ENCODE measurements at regions not wholly inside any gene's neighbourhood (a gene's known extent, or its start where the extent isn't known, plus 50 kb on each side); places are given as distances from the start of the nearest gene placed in this dataset.

DNA sequence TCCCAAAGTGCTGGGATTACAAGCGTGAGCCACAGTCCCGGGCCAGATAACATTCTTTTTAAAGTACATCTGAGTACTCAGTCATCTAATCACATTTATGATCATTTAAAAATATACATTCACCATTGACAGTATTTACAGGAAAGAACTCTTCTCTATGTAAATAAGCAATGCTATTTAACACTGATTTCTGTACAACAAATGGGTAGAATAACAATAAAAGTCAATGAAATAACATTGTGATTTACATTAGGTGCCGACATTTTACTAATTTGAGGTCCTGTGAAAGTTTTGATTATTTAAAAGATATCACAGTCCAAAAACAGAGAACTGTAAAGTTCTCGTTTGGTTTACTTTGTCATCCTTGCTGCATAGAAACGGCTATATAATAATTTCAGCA is 1763.7 kb downstream of the SLITRK1 start:
- no peak overlapping the region for H3K4ac ChIP-seq (ENCODE audit: low read length)
- no peaks in the 10 kb centered on the region for H3K27me3 ChIP-seq (ENCODE audit: control insufficient read depth in 3 of 3, insufficient read depth in 3 of 3, low read depth in 1 of 3, low read length in 3 of 3)
- H3K9me3 ChIP-seq (replicated peaks in 1 of 2; ENCODE audit: control insufficient read depth in 2 of 2, insufficient read depth in 1 of 2, low read depth in 1 of 2, low read length in 2 of 2): no peaks in the 10 kb centered on the region
- H2BK15ac ChIP-seq (ENCODE audit: low read length): no peak overlapping the region
- no CpG with 5 or more reads among the region's 5 CpGs for WGBS, 2 donors (ENCODE audit: extremely low coverage in 2 of 2, insufficient read length in 2 of 2, insufficient replicate concordance in 1 of 2)
- no peak overlapping the region for H2AK5ac ChIP-seq (ENCODE audit: low read depth, low read length)
- H4K8ac ChIP-seq (ENCODE audit: low read depth, low read length): no peak overlapping the region
- H3K9ac ChIP-seq (ENCODE audit: low read depth, low read length, poor library complexity): no peak overlapping the region
- no peak overlapping the region for H2AFZ ChIP-seq (ENCODE audit: low read length)
- no peak overlapping the region for H3K18ac ChIP-seq (ENCODE audit: low read length)
- no peak overlapping the region for H3K4me2 ChIP-seq (ENCODE audit: insufficient read depth, low read length, poor library complexity, severe bottlenecking)
- no peak overlapping the region for H4K91ac ChIP-seq (ENCODE audit: low read depth, low read length, poor library complexity)
- no peak for DNase-seq (ENCODE audit: low spot score)
- no peak overlapping the region for H3K14ac ChIP-seq (ENCODE audit: low read length)
- no peak overlapping the region for H2BK5ac ChIP-seq (ENCODE audit: low read length)
- H2BK120ac ChIP-seq (ENCODE audit: low read depth, low read length): no peak overlapping the region
- no peak overlapping the region for H2BK12ac ChIP-seq (ENCODE audit: low read length)
- no peaks in the 10 kb centered on the region for H3K4me1 ChIP-seq (ENCODE audit: control insufficient read depth in 2 of 2, insufficient read depth in 1 of 2, low read depth in 1 of 2, low read length in 2 of 2)
- H3K27ac ChIP-seq (replicated peaks; ENCODE audit: low read length): no peak overlapping the region
- no peaks in the 10 kb centered on the region for H3K36me3 ChIP-seq (replicated peaks in 1 of 2; ENCODE audit: control insufficient read depth in 2 of 2, insufficient read depth in 2 of 2, low read length in 2 of 2)
- no peaks in the 10 kb centered on the region for H3K79me1 ChIP-seq (ENCODE audit: low read depth, low read length)
- H3K23ac ChIP-seq (ENCODE audit: low read depth, low read length, poor library complexity): no peak overlapping the region
- no peak overlapping the region for H3K4me3 ChIP-seq (ENCODE audit: low read length in 2 of 2)

DNA sequence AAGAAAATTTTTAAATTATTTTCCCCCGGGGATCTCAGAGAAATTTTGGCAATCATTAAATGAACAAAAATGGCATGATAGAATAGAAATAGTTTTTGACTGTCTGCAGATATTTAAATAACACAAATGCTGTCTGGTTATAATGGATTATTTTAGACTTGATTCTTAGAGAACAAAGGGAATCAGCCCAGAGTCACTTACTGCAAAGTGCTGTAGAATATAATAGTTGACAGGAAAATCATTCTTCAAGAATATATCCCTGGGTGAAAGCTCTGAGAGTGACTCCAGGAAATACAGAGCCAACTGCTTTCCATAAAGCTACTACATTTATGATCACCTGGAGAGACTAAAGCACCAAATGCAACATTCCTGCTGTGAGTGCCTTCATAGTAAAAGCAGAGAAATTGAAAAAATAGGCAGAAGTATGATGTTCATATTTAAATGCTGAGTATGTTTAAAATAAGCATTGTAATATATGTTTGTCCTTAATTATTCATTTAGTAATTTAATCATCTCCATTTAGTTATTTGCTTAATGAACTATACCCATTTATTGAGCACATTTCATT is 1765.8 kb downstream of the SLITRK1 start:
- no peak for DNase-seq (ENCODE audit: low spot score)
- Histone ChIP-seq H3K4me1 (ENCODE audit: control insufficient read depth in 2 of 2, insufficient read depth in 1 of 2, low read depth in 1 of 2, low read length in 2 of 2) (no peaks in the 10 kb centered on the region), H2BK120ac (ENCODE audit: low read depth, low read length) (no peak overlapping the region), H3K9me3 (replicated peaks in 1 of 2; ENCODE audit: control insufficient read depth in 2 of 2, insufficient read depth in 1 of 2, low read depth in 1 of 2, low read length in 2 of 2) (no peaks in the 10 kb centered on the region), H2BK12ac (ENCODE audit: low read length) (no peak overlapping the region), H3K79me1 (ENCODE audit: low read depth, low read length) (no peaks in the 10 kb centered on the region), H2BK5ac (ENCODE audit: low read length) (no peak overlapping the region), H3K9ac (ENCODE audit: low read depth, low read length, poor library complexity) (no peak overlapping the region), H3K18ac (ENCODE audit: low read length) (no peak overlapping the region), H4K8ac (ENCODE audit: low read depth, low read length) (no peak overlapping the region), H3K23ac (ENCODE audit: low read depth, low read length, poor library complexity) (no peak overlapping the region), H3K27ac (replicated peaks; ENCODE audit: low read length) (no peak overlapping the region), H2AK5ac (ENCODE audit: low read depth, low read length) (no peak overlapping the region), H2BK15ac (ENCODE audit: low read length) (no peak overlapping the region), H3K4me2 (ENCODE audit: insufficient read depth, low read length, poor library complexity, severe bottlenecking) (no peak overlapping the region), H3K36me3 (replicated peaks in 1 of 2; ENCODE audit: control insufficient read depth in 2 of 2, insufficient read depth in 2 of 2, low read length in 2 of 2) (no peaks in the 10 kb centered on the region), H3K27me3 (ENCODE audit: control insufficient read depth in 3 of 3, insufficient read depth in 3 of 3, low read depth in 1 of 3, low read length in 3 of 3) (no peaks in the 10 kb centered on the region), H3K14ac (ENCODE audit: low read length) (no peak overlapping the region), H4K91ac (ENCODE audit: low read depth, low read length, poor library complexity) (no peak overlapping the region), H3K4me3 (ENCODE audit: low read length in 2 of 2) (no peak overlapping the region), H2AFZ (ENCODE audit: low read length) (no peak overlapping the region), H3K4ac (ENCODE audit: low read length) (no peak overlapping the region)
- WGBS, 2 donors (ENCODE audit: extremely low coverage in 2 of 2, insufficient read length in 2 of 2, insufficient replicate concordance in 1 of 2): no CpG with 5 or more reads among the region's 1 CpG

DNA sequence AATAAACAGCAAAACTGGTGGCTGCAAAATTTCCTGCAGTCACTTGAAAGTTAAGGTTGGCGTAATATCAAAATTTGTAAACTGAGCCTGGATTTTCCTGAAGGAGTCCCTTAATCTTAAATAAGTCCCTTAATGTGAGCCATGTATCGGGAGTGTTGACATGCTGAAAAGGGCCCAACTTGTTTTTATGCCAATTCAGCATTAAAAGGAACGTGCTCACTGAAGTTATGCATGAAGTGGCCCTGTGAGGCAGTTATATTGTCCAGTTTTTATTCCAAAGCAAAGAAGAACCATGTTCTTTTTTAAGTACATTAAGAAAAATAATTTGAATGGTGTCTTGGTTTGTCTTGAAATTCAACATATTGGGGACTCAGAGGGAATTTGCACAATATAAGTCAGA is 1766.9 kb downstream of the SLITRK1 start:
- WGBS, 2 donors (ENCODE audit: extremely low coverage in 2 of 2, insufficient read length in 2 of 2, insufficient replicate concordance in 1 of 2): no CpG with 5 or more reads among the region's 3 CpGs
- H3K36me3 ChIP-seq (replicated peaks in 1 of 2; ENCODE audit: control insufficient read depth in 2 of 2, insufficient read depth in 2 of 2, low read length in 2 of 2): no peaks in the 10 kb centered on the region
- H3K27me3 ChIP-seq (ENCODE audit: control insufficient read depth in 3 of 3, insufficient read depth in 3 of 3, low read depth in 1 of 3, low read length in 3 of 3): no peaks in the 10 kb centered on the region
- H3K4ac ChIP-seq (ENCODE audit: low read length): no peak overlapping the region
- no peak for DNase-seq (ENCODE audit: low spot score)
- no peak overlapping the region for H3K23ac ChIP-seq (ENCODE audit: low read depth, low read length, poor library complexity)
- no peak overlapping the region for H3K27ac ChIP-seq (replicated peaks; ENCODE audit: low read length)
- H2AK5ac ChIP-seq (ENCODE audit: low read depth, low read length): no peak overlapping the region
- H2BK5ac ChIP-seq (ENCODE audit: low read length): no peak overlapping the region
- no peak overlapping the region for H3K9ac ChIP-seq (ENCODE audit: low read depth, low read length, poor library complexity)
- H4K8ac ChIP-seq (ENCODE audit: low read depth, low read length): no peak overlapping the region
- H2AFZ ChIP-seq (ENCODE audit: low read length): no peak overlapping the region
- H4K91ac ChIP-seq (ENCODE audit: low read depth, low read length, poor library complexity): no peak overlapping the region
- H2BK15ac ChIP-seq (ENCODE audit: low read length): no peak overlapping the region
- no peak overlapping the region for H3K14ac ChIP-seq (ENCODE audit: low read length)
- H3K4me3 ChIP-seq (ENCODE audit: low read length in 2 of 2): no peak overlapping the region
- H2BK12ac ChIP-seq (ENCODE audit: low read length): no peak overlapping the region
- H3K79me1 ChIP-seq (ENCODE audit: low read depth, low read length): no peaks in the 10 kb centered on the region
- H3K18ac ChIP-seq (ENCODE audit: low read length): no peak overlapping the region
- H2BK120ac ChIP-seq (ENCODE audit: low read depth, low read length): no peak overlapping the region
- no peaks in the 10 kb centered on the region for H3K4me1 ChIP-seq (ENCODE audit: control insufficient read depth in 2 of 2, insufficient read depth in 1 of 2, low read depth in 1 of 2, low read length in 2 of 2)
- H3K4me2 ChIP-seq (ENCODE audit: insufficient read depth, low read length, poor library complexity, severe bottlenecking): no peak overlapping the region
- no peaks in the 10 kb centered on the region for H3K9me3 ChIP-seq (replicated peaks in 1 of 2; ENCODE audit: control insufficient read depth in 2 of 2, insufficient read depth in 1 of 2, low read depth in 1 of 2, low read length in 2 of 2)

- Histone ChIP-seq H3K4ac (ENCODE audit: low read length) (no peak overlapping the region), H2BK15ac (ENCODE audit: low read length) (no peak overlapping the region), H3K27ac (replicated peaks; ENCODE audit: low read length) (no peak overlapping the region), H3K4me1 (ENCODE audit: control insufficient read depth in 2 of 2, insufficient read depth in 1 of 2, low read depth in 1 of 2, low read length in 2 of 2) (no peaks in the 10 kb centered on the region), H3K18ac (ENCODE audit: low read length) (no peak overlapping the region), H3K4me3 (ENCODE audit: low read length in 2 of 2) (no peak overlapping the region), H3K36me3 (replicated peaks in 1 of 2; ENCODE audit: control insufficient read depth in 2 of 2, insufficient read depth in 2 of 2, low read length in 2 of 2) (no peaks in the 10 kb centered on the region), H4K8ac (ENCODE audit: low read depth, low read length) (no peak overlapping the region), H2AK5ac (ENCODE audit: low read depth, low read length) (no peak overlapping the region), H2AFZ (ENCODE audit: low read length) (no peak overlapping the region), H2BK120ac (ENCODE audit: low read depth, low read length) (no peak overlapping the region), H3K9me3 (replicated peaks in 1 of 2; ENCODE audit: control insufficient read depth in 2 of 2, insufficient read depth in 1 of 2, low read depth in 1 of 2, low read length in 2 of 2) (no peaks in the 10 kb centered on the region), H3K23ac (ENCODE audit: low read depth, low read length, poor library complexity) (no peak overlapping the region), H3K4me2 (ENCODE audit: insufficient read depth, low read length, poor library complexity, severe bottlenecking) (no peak overlapping the region), H3K79me1 (ENCODE audit: low read depth, low read length) (no peaks in the 10 kb centered on the region), H3K9ac (ENCODE audit: low read depth, low read length, poor library complexity) (no peak overlapping the region), H3K14ac (ENCODE audit: low read length) (no peak overlapping the region), H4K91ac (ENCODE audit: low read depth, low read length, poor library complexity) (no peak overlapping the region), H2BK5ac (ENCODE audit: low read length) (no peak overlapping the region), H3K27me3 (ENCODE audit: control insufficient read depth in 3 of 3, insufficient read depth in 3 of 3, low read depth in 1 of 3, low read length in 3 of 3) (no peaks in the 10 kb centered on the region), H2BK12ac (ENCODE audit: low read length) (no peak overlapping the region)
- DNase-seq (ENCODE audit: low spot score): no peak
- WGBS, 2 donors (ENCODE audit: extremely low coverage in 2 of 2, insufficient read length in 2 of 2, insufficient replicate concordance in 1 of 2): no CpG with 5 or more reads among the region's 5 CpGs
Observed at GRCh38 chr13:82096256-82096655, 1755.3 kb upstream of the SPRY2 start.

All from neuronal stem cell (in vitro differentiated cells).